Hematopoietic multipotent progenitor cell treated with erythropoietin and hydrocortisone succinate and interleukin-3 and kit ligand, for 8 days (in vitro differentiated cells): ENCODE measurements at regions not wholly inside any gene's neighbourhood (a gene's known extent, or its start where the extent isn't known, plus 50 kb on each side); places are given as distances from the start of the nearest gene placed in this dataset.
A peak's percentile ranks its signal among the peaks of the same experiment; 100 is the strongest.
"Not testable (repeated sequence)": the region's sequence is repeated elsewhere in the genome, so short reads cannot be mapped to it uniquely, and the experiment has no call there.

Source experiments
- DNase-seq: peaks from one replicate; pipeline ENCODE4 v3.0.0-alpha.2; 2015

- DNase-seq, result no peak
These were observed 280.3 kb upstream of the PROK2 start for GRCh38 chr3:72065236-72065635.

GRCh38 chr3:72064727-72065126 is 279.8 kb upstream of the PROK2 start:
- DNase-seq, result not testable (repeated sequence)

- DNase-seq, result no peak
These were observed 277.1 kb upstream of the PROK2 start for GRCh38 chr3:72062017-72062416.

- no peak for DNase-seq
These were observed 275.6 kb upstream of the PROK2 start for GRCh38 chr3:72060447-72061034.

- DNase-seq, result no peak
These were observed 273.6 kb upstream of the PROK2 start for GRCh38 chr3:72058493-72059081.

- DNase-seq, result no peak
These were observed 270.5 kb upstream of the PROK2 start for GRCh38 chr3:72055436-72055835.

- DNase-seq, result no peak
These were observed 270.0 kb upstream of the PROK2 start for GRCh38 chr3:72054976-72055375.

- DNase-seq, result peak; percentile 19
These were observed 268.0 kb upstream of the PROK2 start for GRCh38 chr3:72052841-72053409.

- no peak for DNase-seq
These were observed 265.8 kb upstream of the PROK2 start for GRCh38 chr3:72050771-72051170.

- no peak for DNase-seq
These were observed 265.2 kb upstream of the PROK2 start for GRCh38 chr3:72050048-72050632.

GRCh38 chr3:72049300-72049699 is 264.4 kb upstream of the PROK2 start:
- DNase-seq, result no peak

GRCh38 chr3:72048873-72049272 is 263.9 kb upstream of the PROK2 start:
- DNase-seq, result no peak

- no peak for DNase-seq
These were observed 262.4 kb upstream of the PROK2 start for GRCh38 chr3:72047221-72047871.

GRCh38 chr3:72044231-72044855 is 259.4 kb upstream of the PROK2 start:
- no peak for DNase-seq

- no peak for DNase-seq
These were observed 258.5 kb upstream of the PROK2 start for GRCh38 chr3:72043204-72044133.

- DNase-seq, result no peak
These were observed 257.7 kb upstream of the PROK2 start for GRCh38 chr3:72042397-72043203.

- no peak for DNase-seq
These were observed 256.6 kb upstream of the PROK2 start for GRCh38 chr3:72041511-72041910.

- DNase-seq, result no peak
These were observed 256.1 kb upstream of the PROK2 start for GRCh38 chr3:72041076-72041475.

GRCh38 chr3:72039677-72040076 is 254.7 kb upstream of the PROK2 start:
- no peak for DNase-seq

GRCh38 chr3:72036899-72037298 is 252.0 kb upstream of the PROK2 start:
- DNase-seq, result no peak

- no peak for DNase-seq
These were observed 250.7 kb upstream of the PROK2 start for GRCh38 chr3:72035606-72036005.
